ES-I3 (cell line): ENCODE measurements at regions not wholly inside any gene's neighbourhood (a gene's known extent, or its start where the extent isn't known, plus 50 kb on each side); places are given as distances from the start of the nearest gene placed in this dataset.
"Not testable (repeated sequence)": the region's sequence is repeated elsewhere in the genome, so short reads cannot be mapped to it uniquely, and the experiment has no call there.

ENCODE experiments used
- H3K36me3 ChIP-seq: 2 replicates; pipeline ENCODE4 v1.6.1; 2013; ENCODE audit warnings: mild to moderate bottlenecking, low read length, control low read depth, moderate library complexity; ENCODE audit not compliant: insufficient read depth
- H3K4me1 ChIP-seq: 2 replicates; pipeline ENCODE4 v1.6.1; 2013; ENCODE audit warnings: mild to moderate bottlenecking, control low read depth, low read length; ENCODE audit not compliant: insufficient read depth
- H3K9ac ChIP-seq: 2 replicates; pipeline ENCODE4 v1.6.1; 2013; ENCODE audit warnings: low read depth, mild to moderate bottlenecking, low read length, moderate library complexity
- H3K9me3 ChIP-seq: 2 replicates; pipeline ENCODE4 v1.6.1; 2013; ENCODE audit warnings: mild to moderate bottlenecking, low read length, moderate library complexity; ENCODE audit not compliant: control insufficient read depth, insufficient read depth

DNA sequence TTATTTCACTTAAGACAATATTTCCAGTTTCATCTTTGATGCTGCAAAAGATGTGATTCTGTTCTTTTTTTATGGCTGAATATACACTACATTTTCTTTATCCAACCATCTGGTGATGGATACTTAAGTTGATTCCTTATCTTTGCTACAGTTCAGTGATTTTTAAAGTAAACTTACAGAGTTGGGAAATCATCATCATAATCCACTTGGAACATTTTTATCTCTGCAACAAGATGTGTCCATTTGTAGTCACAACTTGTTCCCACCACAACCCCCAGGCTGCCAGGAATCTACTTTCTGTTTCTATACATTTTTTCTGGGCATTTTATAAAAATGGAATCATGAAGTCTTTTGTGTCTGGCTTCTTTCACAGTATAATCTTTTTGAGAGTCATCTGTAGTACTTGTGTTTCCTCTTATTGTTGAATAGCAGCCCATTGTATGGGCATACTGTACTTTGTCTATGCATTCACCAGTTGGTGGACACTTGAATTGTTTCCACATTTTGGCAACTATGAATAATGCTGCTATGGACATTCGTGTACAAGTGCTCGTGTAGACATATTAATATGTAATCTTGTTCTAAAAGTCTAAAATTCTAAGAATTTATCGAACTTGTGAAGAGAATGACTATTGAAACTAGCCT lies 212.5 kb upstream of the DDHD1 start:
- 0 out of 2 replicates have a peak, but pooled peaks cover 14% of the 10 kb centered on the region for H3K4me1 ChIP-seq
- H3K9ac ChIP-seq, result no peak overlapping the region
- no peaks in the 10 kb centered on the region for H3K9me3 ChIP-seq
- H3K36me3 ChIP-seq, result 0 out of 2 replicates have a peak, but pooled peaks cover 2% of the 10 kb centered on the region

DNA sequence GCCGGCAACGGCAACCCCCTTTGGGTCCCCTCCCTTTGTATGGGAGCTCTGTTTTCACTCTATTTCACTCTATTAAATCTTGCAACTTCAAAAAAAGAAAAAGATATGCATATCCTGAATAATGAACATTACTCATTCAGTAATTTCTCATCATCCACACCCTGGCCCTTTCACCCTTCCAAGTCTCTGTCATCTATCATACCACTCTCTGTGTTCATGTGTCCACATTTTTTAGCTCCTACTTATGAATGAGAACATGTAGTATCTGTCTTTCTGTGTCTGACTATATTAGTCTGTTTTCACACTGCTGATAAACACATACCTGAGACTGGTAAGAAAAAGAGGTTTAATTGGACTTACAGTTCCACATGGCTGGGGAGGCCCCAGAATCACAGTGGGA lies 209.8 kb upstream of the DDHD1 start:
- H3K9me3 ChIP-seq, H3K4me1 ChIP-seq, H3K36me3 ChIP-seq, H3K9ac ChIP-seq: not testable (repeated sequence)

DNA sequence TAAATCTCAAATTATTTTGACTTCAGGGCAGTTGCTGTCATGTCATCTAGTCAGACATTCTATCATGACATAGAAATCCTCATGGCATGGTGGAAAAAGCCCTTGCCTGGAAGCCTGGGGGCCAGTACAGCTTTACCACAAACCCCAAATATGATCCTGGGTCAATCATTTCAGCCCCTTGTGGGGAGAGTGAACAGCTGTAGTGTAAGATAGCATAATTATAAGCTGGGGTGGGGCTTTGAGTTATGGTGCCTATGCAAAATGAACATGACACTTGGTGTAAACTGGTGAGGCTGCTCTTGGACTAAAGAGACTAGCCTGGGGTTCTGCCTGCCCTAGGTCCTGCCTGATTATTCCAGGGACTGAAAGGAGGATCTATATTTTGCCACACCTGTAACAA lies 207.7 kb upstream of the DDHD1 start:
- Histone ChIP-seq H3K9me3 (no peaks in the 10 kb centered on the region), H3K36me3 (no peaks in the 10 kb centered on the region), H3K4me1 (peaks cover 8% of the 10 kb centered on the region), H3K9ac (no peak overlapping the region)

DNA sequence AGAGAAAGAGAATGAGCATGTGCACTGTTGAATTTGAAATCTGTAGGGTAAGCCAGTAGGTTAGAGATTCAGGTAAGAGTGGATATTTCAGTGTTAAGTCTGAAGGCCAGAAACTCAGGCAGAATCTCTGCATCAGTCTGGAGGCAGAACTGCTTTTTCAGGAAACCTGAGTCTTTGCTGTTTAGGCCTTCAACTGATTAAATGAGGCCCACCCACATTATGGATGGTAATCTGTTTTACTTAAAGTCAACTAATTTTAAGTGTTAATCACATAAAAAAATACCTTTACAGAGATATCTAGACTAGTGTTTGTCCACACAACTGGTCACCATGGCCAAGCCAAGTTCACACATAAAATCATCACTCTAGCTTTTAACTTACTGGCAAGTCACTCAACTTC lies 205.0 kb upstream of the DDHD1 start:
- H3K9me3 ChIP-seq, result no peaks in the 10 kb centered on the region
- peaks cover 27% of the 10 kb centered on the region for H3K4me1 ChIP-seq
- H3K9ac ChIP-seq, result no peak overlapping the region
- no peaks in the 10 kb centered on the region for H3K36me3 ChIP-seq

DNA sequence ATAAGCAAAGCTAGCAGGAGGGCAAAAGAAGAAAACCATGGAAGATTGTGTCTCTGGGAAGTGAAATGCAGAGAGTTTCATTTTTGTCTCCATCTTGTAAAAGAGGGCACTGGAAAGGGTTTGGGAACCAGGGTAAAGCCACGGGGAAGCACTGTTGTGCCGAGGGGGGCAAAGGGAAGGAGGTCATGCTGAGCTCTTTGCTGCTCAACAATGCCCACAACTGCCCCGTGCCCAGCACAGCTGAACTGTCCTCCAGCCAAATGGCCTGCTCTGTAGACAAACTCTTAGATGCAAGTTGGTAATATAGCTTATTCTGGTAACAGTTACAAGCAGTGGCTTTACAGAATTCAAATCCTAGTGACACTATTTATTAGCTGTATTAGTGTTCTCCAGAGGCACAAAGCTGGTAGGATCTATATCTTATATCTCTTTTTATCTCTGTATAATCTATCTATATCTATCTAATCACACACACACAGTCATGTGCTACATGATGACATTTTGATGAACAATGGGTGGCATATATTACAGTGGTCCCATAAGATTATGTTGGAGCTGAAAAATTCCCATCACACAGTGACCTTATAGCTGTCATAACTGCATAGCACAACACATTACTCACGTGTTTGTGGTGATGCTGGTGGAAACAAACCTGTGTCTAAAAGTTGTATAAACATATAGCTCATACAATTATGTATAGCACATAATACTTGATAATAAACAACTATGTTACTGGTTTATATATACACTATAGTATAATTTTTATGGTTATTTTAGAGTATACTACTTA lies 203.4 kb upstream of the DDHD1 start:
- peaks cover 27% of the 10 kb centered on the region for H3K4me1 ChIP-seq
- H3K9ac ChIP-seq, result no peak overlapping the region
- H3K9me3 ChIP-seq, result no peaks in the 10 kb centered on the region
- H3K36me3 ChIP-seq, result no peaks in the 10 kb centered on the region

DNA sequence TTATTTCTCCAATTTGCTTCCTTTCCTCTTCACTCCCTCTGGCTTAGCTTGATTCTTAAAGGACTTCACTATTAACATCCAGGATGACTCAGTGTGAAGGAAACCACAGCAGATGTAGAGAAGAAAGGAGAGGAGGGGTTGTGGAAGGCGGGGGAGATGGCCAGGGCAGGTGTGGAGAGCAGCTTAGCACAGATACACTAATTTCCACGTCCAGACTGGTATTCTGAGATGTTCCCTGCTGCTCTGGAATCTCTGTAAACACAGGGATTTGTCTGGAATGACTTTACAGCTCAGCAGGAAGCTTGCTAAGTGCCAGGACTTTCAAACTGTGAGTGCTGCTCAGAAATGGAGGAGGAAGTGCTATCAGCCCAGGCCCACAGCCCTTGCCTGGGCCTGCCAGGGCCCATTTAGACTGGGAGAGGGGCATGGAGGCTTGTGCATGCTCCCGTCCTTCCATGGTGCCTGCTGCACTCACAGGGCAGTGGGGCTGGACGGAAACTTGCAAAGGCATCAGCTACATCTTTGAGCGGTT lies 202.5 kb upstream of the DDHD1 start:
- peaks cover 27% of the 10 kb centered on the region for H3K4me1 ChIP-seq
- H3K9ac ChIP-seq, result 0 out of 2 replicates have a peak overlapping the region, but pooled peaks have one; percentile 19
- no peaks in the 10 kb centered on the region for H3K36me3 ChIP-seq
- H3K9me3 ChIP-seq, result no peaks in the 10 kb centered on the region

DNA sequence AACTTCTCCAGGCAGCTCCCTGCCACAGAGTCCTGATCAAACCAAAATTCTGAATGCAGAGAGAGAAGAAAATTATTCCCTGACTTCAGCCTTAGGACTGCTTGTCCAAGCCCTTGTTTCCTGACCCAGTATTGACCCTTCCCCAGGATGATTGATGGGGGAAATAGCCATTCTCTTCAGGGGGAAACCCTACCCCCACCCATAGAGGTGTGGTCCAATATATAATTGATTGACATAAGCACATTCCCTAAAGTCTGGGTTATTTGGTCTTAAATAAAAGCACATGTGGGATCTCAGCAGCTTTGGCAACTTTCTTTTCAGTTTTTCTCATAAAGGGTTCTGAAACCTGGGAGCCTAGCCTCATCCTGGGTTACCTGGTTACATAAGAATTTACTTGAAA lies 201.2 kb upstream of the DDHD1 start:
- Histone ChIP-seq H3K4me1 (peaks cover 27% of the 10 kb centered on the region), H3K36me3 (no peaks in the 10 kb centered on the region), H3K9ac (no peak overlapping the region), H3K9me3 (no peaks in the 10 kb centered on the region)

DNA sequence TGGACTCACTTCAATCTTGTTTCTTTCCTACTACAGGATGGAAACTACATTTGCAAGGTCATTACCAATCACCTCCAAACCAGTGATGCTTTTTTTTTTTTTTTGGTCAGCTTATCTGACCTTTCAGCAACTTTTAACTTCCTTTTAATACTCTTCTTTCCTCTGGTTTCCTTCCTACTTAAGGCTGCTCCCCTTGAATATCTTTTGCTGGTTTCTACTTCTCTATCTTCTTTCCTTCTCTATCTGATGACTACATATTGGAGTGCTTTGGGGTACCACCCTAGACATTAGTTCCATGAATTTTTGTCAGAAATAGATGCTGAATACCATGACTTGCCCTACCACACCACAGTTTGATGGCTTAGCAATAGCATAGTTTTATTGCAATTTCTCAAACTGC lies 197.7 kb upstream of the DDHD1 start:
- H3K9me3 ChIP-seq, result no peaks in the 10 kb centered on the region
- H3K4me1 ChIP-seq, result peaks cover 23% of the 10 kb centered on the region
- no peaks in the 10 kb centered on the region for H3K36me3 ChIP-seq
- H3K9ac ChIP-seq, result no peak overlapping the region

DNA sequence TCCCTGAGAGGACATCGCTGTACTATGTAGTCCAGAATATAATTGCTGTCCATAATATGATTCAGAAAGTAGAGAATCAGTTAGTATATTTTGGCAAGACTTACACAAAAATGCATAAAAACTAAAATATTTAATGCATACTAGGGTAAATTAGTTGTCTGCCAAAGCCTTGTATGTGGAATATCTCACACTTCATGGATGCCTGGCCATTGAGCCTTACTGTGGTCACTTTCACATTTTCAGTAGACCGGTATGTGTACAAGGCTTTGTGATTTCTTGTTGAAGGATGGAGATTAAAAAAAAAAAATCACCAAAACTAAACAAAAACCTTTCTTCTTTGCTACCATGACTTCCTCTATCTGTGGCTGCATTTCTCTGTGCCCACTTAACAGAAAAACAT lies 197.3 kb upstream of the DDHD1 start:
- Histone ChIP-seq H3K36me3 (no peaks in the 10 kb centered on the region), H3K4me1 (peaks cover 23% of the 10 kb centered on the region), H3K9ac (no peak overlapping the region), H3K9me3 (no peaks in the 10 kb centered on the region)

DNA sequence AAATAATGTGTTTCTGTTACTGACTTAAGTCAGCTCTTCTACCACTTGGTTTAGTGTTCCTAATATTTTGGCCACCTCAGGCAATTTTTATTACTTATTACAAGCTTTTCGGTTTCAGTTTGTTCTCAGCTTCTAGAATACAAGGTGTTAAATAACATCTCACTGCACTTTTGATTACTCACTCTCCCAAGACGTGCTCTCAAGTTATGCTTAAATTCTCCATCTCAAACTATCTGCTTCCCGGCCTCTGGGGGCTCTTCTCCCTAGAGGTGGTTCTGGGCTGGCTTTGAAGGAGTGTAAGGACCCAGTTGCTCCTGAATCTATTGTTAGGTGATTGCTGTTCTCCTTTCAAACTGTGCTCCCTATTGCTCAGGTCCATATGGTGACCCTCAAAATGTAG lies 193.9 kb upstream of the DDHD1 start:
- H3K9me3 ChIP-seq, result no peaks in the 10 kb centered on the region
- H3K4me1 ChIP-seq, result 0 out of 2 replicates have a peak, but pooled peaks cover 4% of the 10 kb centered on the region
- H3K9ac ChIP-seq, result no peak overlapping the region
- no peaks in the 10 kb centered on the region for H3K36me3 ChIP-seq

DNA sequence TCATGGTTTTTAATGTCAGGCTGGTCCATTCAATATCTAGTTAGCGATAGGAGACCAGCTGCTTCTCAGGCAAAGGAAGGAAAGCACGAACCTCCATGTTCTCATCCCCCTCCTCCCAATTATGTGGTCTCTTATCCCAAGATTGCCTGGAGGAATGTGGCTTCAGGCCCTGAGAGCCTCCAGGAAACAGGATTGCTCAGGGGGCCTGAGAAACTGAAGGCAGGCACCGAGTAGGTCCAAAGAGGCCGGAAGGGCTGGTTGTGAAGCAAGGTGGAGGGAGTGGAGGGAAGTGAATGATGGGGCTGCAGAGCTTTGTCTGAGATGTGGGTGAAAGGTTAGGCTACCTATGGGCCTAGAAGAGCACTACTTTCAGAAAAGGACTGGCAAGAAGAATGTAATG lies 188.2 kb upstream of the DDHD1 start:
- H3K9me3 ChIP-seq, result no peaks in the 10 kb centered on the region
- peaks cover 12% of the 10 kb centered on the region for H3K4me1 ChIP-seq
- no peaks in the 10 kb centered on the region for H3K36me3 ChIP-seq
- no peak overlapping the region for H3K9ac ChIP-seq

DNA sequence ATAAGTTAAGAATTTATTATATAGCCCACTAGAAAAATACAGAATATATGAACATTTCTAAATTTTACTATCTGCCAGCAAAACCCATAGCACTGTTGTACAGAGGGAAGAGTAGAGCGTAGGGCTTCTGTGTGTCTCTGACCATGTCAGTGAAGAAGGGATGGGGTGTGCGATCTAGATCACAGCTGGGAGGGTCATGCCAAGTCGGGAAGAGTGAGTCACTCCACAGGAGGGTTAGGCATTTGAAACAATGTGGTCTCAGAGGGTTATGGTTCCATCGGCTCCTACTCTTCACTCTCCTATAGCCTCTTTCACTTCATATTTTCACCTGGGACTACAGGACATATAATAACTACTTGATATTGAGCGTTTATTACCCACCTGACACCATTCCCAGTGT lies 185.1 kb upstream of the DDHD1 start:
- Histone ChIP-seq H3K9ac (no peak overlapping the region), H3K9me3 (no peaks in the 10 kb centered on the region), H3K36me3 (no peaks in the 10 kb centered on the region), H3K4me1 (peaks cover 12% of the 10 kb centered on the region)

DNA sequence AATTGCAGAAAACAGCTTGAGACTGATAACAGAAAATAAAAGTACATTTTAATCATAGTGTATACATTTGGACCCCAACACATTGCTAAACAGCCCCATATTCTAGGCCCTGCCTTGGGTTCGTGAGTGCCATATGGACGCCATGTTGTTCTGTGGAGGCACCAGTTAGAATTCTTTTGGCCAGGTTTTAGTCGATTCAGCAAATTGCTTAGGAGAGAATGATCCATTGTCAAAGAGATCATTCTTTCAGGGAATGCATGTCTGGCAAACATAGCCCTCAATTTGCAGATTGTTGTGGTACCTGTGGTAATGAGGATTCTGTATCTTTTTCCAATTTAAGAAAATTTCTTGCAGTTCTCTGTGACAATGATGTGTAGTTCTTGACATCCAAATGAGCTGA lies 183.6 kb upstream of the DDHD1 start:
- H3K9me3 ChIP-seq, result no peaks in the 10 kb centered on the region
- H3K36me3 ChIP-seq, result no peaks in the 10 kb centered on the region
- H3K4me1 ChIP-seq, result peaks cover 11% of the 10 kb centered on the region
- no peak overlapping the region for H3K9ac ChIP-seq

DNA sequence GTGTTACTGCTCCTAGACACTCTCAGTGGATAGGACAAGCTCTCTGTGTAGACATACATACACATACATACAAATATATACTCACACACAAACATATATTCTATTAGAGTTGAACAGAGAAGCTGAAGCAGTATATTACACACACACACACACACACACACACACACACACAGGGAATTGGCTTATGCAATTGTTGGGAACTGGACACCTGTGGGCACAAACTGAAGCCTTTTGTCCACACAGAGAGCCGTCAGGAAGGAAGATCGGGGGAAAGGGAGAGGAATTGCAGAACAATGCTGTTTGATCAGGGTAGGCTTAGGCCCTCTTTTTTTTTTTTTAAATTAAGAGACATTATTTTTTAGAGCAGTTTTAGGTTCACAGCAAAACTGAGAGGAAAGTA lies 180.7 kb upstream of the DDHD1 start:
- H3K9me3 ChIP-seq, result no peaks in the 10 kb centered on the region
- no peaks in the 10 kb centered on the region for H3K4me1 ChIP-seq
- no peak overlapping the region for H3K9ac ChIP-seq
- no peaks in the 10 kb centered on the region for H3K36me3 ChIP-seq

DNA sequence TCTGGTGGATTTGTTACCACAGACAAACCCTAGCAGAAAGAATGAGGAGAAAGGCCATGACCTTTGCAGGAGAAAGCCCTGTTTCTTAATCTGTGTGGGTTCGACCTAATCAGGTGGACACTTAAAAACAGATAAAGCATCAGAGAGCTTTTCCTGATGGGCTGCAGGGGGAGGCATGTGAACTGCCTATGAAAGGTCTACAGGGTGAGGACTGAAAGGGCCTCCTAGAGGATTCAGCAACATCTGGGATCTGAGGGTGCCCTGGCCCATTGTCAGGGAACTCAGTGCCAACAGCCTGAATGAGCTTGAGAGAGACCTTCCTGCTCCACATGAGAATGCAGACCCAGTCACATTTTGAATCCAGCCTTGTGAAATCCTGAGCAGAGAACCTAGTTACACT lies 178.8 kb upstream of the DDHD1 start:
- no peak overlapping the region for H3K9ac ChIP-seq
- no peaks in the 10 kb centered on the region for H3K9me3 ChIP-seq
- no peaks in the 10 kb centered on the region for H3K36me3 ChIP-seq
- peaks cover 11% of the 10 kb centered on the region for H3K4me1 ChIP-seq
